GM12875 (cell line): ENCODE measurements at regions not wholly inside any gene's neighbourhood (a gene's known extent, or its start where the extent isn't known, plus 50 kb on each side); places are given as distances from the start of the nearest gene placed in this dataset.

Experiments used
- H3K4me3 ChIP-seq: one replicate; pipeline ENCODE4 v1.5.1; 2011; ENCODE audit warnings: low read depth, low read length, control low read depth
- CTCF ChIP-seq: IDR thresholded peaks from 2 replicates; pipeline ENCODE4 v1.5.1; 2011; ENCODE audit warnings: low read depth, mild to moderate bottlenecking, control low read depth, inconsistent platforms, low read length, moderate library complexity, borderline replicate concordance; ENCODE audit not compliant: insufficient read depth

GRCh38 chr1:60832367-60832766 lies 250.0 kb upstream of the NFIA start:
- TF ChIP-seq CTCF: no peak
- no peak overlapping the region for H3K4me3 ChIP-seq

- no peak overlapping the region for H3K4me3 ChIP-seq
These were observed 250.6 kb upstream of the NFIA start for GRCh38 chr1:60831780-60832179.

GRCh38 chr1:60828944-60829343 lies 253.4 kb upstream of the NFIA start:
- TF ChIP-seq CTCF: no peak

More at GRCh38 chr1:60831780-60832179, 250.6 kb upstream of the NFIA start:
- no peak for TF ChIP-seq CTCF

GRCh38 chr1:60826320-60827094 lies 255.9 kb upstream of the NFIA start:
- no peak for TF ChIP-seq CTCF
- H3K4me3 ChIP-seq: no peak overlapping the region

More at GRCh38 chr1:60828944-60829343, 253.4 kb upstream of the NFIA start:
- no peak overlapping the region for H3K4me3 ChIP-seq

GRCh38 chr1:60825593-60825992 lies 256.8 kb upstream of the NFIA start:
- H3K4me3 ChIP-seq: no peak overlapping the region
- TF ChIP-seq CTCF: no peak

- TF ChIP-seq CTCF: no peak
- H3K4me3 ChIP-seq: no peak overlapping the region
These were observed 259.2 kb upstream of the NFIA start for GRCh38 chr1:60823151-60823550.

GRCh38 chr1:60822252-60822651 lies 260.1 kb upstream of the NFIA start:
- no peak for TF ChIP-seq CTCF

More at GRCh38 chr1:60822252-60822651, 260.1 kb upstream of the NFIA start:
- no peak overlapping the region for H3K4me3 ChIP-seq
